ENCODE measurements at regions not wholly inside any gene's neighbourhood (a gene's known extent, or its start where the extent isn't known, plus 50 kb on each side); places are given as distances from the start of the nearest gene placed in this dataset.

- Histone ChIP-seq H3K4me3 (ENCODE audit: low read length) (no peak overlapping the region), H3K36me3 (ENCODE audit: control insufficient read depth, insufficient read depth, low read length) (no peaks in the 10 kb centered on the region; the same call in 1 of the 2 replicates), H3K27me3 (ENCODE audit: control insufficient read depth, insufficient read depth, low read length) (no peaks in the 10 kb centered on the region), H3K9me3 (ENCODE audit: control insufficient read depth, insufficient read depth, low read length) (no peaks in the 10 kb centered on the region), H3K4me1 (ENCODE audit: control insufficient read depth, insufficient read depth, low read length) (no peaks in the 10 kb centered on the region), H3K27ac (ENCODE audit: low read length) (no peak overlapping the region)
- DNase-seq (ENCODE audit: low read depth, low spot score), result no peak
Observed at GRCh38 chr6:93821953-93822352, 402.6 kb upstream of the EPHA7 start.

- Histone ChIP-seq H3K36me3 (ENCODE audit: control insufficient read depth, insufficient read depth, low read length) (no peaks in the 10 kb centered on the region; the same call in 1 of the 2 replicates), H3K9me3 (ENCODE audit: control insufficient read depth, insufficient read depth, low read length) (no peaks in the 10 kb centered on the region), H3K4me1 (ENCODE audit: control insufficient read depth, insufficient read depth, low read length) (no peaks in the 10 kb centered on the region), H3K4me3 (ENCODE audit: low read length) (no peak overlapping the region), H3K27ac (ENCODE audit: low read length) (no peak overlapping the region), H3K27me3 (ENCODE audit: control insufficient read depth, insufficient read depth, low read length) (no peaks in the 10 kb centered on the region)
- no peak for DNase-seq (ENCODE audit: low read depth, low spot score)
- WGBS (ENCODE audit: insufficient coverage, insufficient read length), result no CpG with 5 or more reads among the region's 1 CpG
Observed at GRCh38 chr6:93820465-93821082, 401.2 kb upstream of the EPHA7 start.

- H3K9me3 ChIP-seq (ENCODE audit: control insufficient read depth, insufficient read depth, low read length), result no peaks in the 10 kb centered on the region
- H3K4me3 ChIP-seq (ENCODE audit: low read length), result no peak overlapping the region
- H3K27me3 ChIP-seq (ENCODE audit: control insufficient read depth, insufficient read depth, low read length), result no peaks in the 10 kb centered on the region
- DNase-seq (ENCODE audit: low read depth, low spot score), result no peak
- H3K27ac ChIP-seq (ENCODE audit: low read length), result no peak overlapping the region
- no CpG with 5 or more reads among the region's 3 CpGs for WGBS (ENCODE audit: insufficient coverage, insufficient read length)
- no peaks in the 10 kb centered on the region for H3K4me1 ChIP-seq (ENCODE audit: control insufficient read depth, insufficient read depth, low read length)
- H3K36me3 ChIP-seq (ENCODE audit: control insufficient read depth, insufficient read depth, low read length), result no peaks in the 10 kb centered on the region; the same call in 1 of the 2 replicates
Observed at GRCh38 chr6:93819189-93819588, 399.8 kb upstream of the EPHA7 start.

- Histone ChIP-seq H3K36me3 (ENCODE audit: control insufficient read depth, insufficient read depth, low read length) (no peaks in the 10 kb centered on the region; the same call in 1 of the 2 replicates), H3K27ac (ENCODE audit: low read length) (no peak overlapping the region), H3K9me3 (ENCODE audit: control insufficient read depth, insufficient read depth, low read length) (no peaks in the 10 kb centered on the region), H3K4me3 (ENCODE audit: low read length) (no peak overlapping the region), H3K4me1 (ENCODE audit: control insufficient read depth, insufficient read depth, low read length) (no peaks in the 10 kb centered on the region), H3K27me3 (ENCODE audit: control insufficient read depth, insufficient read depth, low read length) (no peaks in the 10 kb centered on the region)
- no peak for DNase-seq (ENCODE audit: low read depth, low spot score)
Observed at GRCh38 chr6:93817937-93818336, 398.6 kb upstream of the EPHA7 start.

GRCh38 chr6:93806409-93807270 is 387.3 kb upstream of the EPHA7 start:
- no peak overlapping the region for H3K4me3 ChIP-seq (ENCODE audit: low read length)
- no CpG with 5 or more reads among the region's 4 CpGs for WGBS (ENCODE audit: insufficient coverage, insufficient read length)
- no peaks in the 10 kb centered on the region for H3K9me3 ChIP-seq (ENCODE audit: control insufficient read depth, insufficient read depth, low read length)
- DNase-seq (ENCODE audit: low read depth, low spot score), result no peak
- no peaks in the 10 kb centered on the region for H3K27me3 ChIP-seq (ENCODE audit: control insufficient read depth, insufficient read depth, low read length)
- no peak overlapping the region for H3K27ac ChIP-seq (ENCODE audit: low read length)
- no peaks in the 10 kb centered on the region for H3K36me3 ChIP-seq (ENCODE audit: control insufficient read depth, insufficient read depth, low read length)
- no peaks in the 10 kb centered on the region for H3K4me1 ChIP-seq (ENCODE audit: control insufficient read depth, insufficient read depth, low read length)

- DNase-seq (ENCODE audit: low read depth, low spot score), result no peak
- WGBS (ENCODE audit: insufficient coverage, insufficient read length), result no CpG with 5 or more reads among the region's 2 CpGs
- Histone ChIP-seq H3K27me3 (ENCODE audit: control insufficient read depth, insufficient read depth, low read length) (no peaks in the 10 kb centered on the region), H3K9me3 (ENCODE audit: control insufficient read depth, insufficient read depth, low read length) (no peaks in the 10 kb centered on the region), H3K36me3 (ENCODE audit: control insufficient read depth, insufficient read depth, low read length) (no peaks in the 10 kb centered on the region), H3K27ac (ENCODE audit: low read length) (no peak overlapping the region), H3K4me3 (ENCODE audit: low read length) (no peak overlapping the region), H3K4me1 (ENCODE audit: control insufficient read depth, insufficient read depth, low read length) (no peaks in the 10 kb centered on the region)
Observed at GRCh38 chr6:93801101-93801847, 381.9 kb upstream of the EPHA7 start.

GRCh38 chr6:93799226-93799625 is 379.9 kb upstream of the EPHA7 start:
- Histone ChIP-seq H3K4me1 (ENCODE audit: control insufficient read depth, insufficient read depth, low read length) (peaks cover 3% of the 10 kb centered on the region; the same call in 1 of the 2 replicates), H3K36me3 (ENCODE audit: control insufficient read depth, insufficient read depth, low read length) (no peaks in the 10 kb centered on the region), H3K9me3 (ENCODE audit: control insufficient read depth, insufficient read depth, low read length) (no peaks in the 10 kb centered on the region), H3K4me3 (ENCODE audit: low read length) (no peak overlapping the region), H3K27me3 (ENCODE audit: control insufficient read depth, insufficient read depth, low read length) (no peaks in the 10 kb centered on the region), H3K27ac (ENCODE audit: low read length) (no peak overlapping the region)
- 100% methylated on average over 1 of the region's 3 CpGs for WGBS (ENCODE audit: insufficient coverage, insufficient read length)
- no peak for DNase-seq (ENCODE audit: low read depth, low spot score)

GRCh38 chr6:93794166-93794565 is 374.8 kb upstream of the EPHA7 start:
- Histone ChIP-seq H3K27me3 (ENCODE audit: control insufficient read depth, insufficient read depth, low read length) (no peaks in the 10 kb centered on the region), H3K27ac (ENCODE audit: low read length) (no peak overlapping the region), H3K36me3 (ENCODE audit: control insufficient read depth, insufficient read depth, low read length) (no peaks in the 10 kb centered on the region), H3K4me3 (ENCODE audit: low read length) (no peak overlapping the region), H3K4me1 (ENCODE audit: control insufficient read depth, insufficient read depth, low read length) (peaks cover 3% of the 10 kb centered on the region; the same call in 1 of the 2 replicates), H3K9me3 (ENCODE audit: control insufficient read depth, insufficient read depth, low read length) (no peaks in the 10 kb centered on the region)
- DNase-seq (ENCODE audit: low read depth, low spot score), result no peak

- H3K9me3 ChIP-seq (ENCODE audit: control insufficient read depth, insufficient read depth, low read length), result no peaks in the 10 kb centered on the region
- H3K4me1 ChIP-seq (ENCODE audit: control insufficient read depth, insufficient read depth, low read length), result peaks cover 6% of the 10 kb centered on the region; the same call in 1 of the 2 replicates
- no peak overlapping the region for H3K27ac ChIP-seq (ENCODE audit: low read length)
- no peak overlapping the region for H3K4me3 ChIP-seq (ENCODE audit: low read length)
- WGBS (ENCODE audit: insufficient coverage, insufficient read length), result no CpG with 5 or more reads among the region's 4 CpGs
- no peaks in the 10 kb centered on the region for H3K36me3 ChIP-seq (ENCODE audit: control insufficient read depth, insufficient read depth, low read length)
- DNase-seq (ENCODE audit: low read depth, low spot score), result no peak
- H3K27me3 ChIP-seq (ENCODE audit: control insufficient read depth, insufficient read depth, low read length), result no peaks in the 10 kb centered on the region
Observed at GRCh38 chr6:93792746-93793145, 373.4 kb upstream of the EPHA7 start.

GRCh38 chr6:93790981-93791380 is 371.6 kb upstream of the EPHA7 start:
- no peak for DNase-seq (ENCODE audit: low read depth, low spot score)
- Histone ChIP-seq H3K4me1 (ENCODE audit: control insufficient read depth, insufficient read depth, low read length) (peaks cover 9% of the 10 kb centered on the region; the same call in 1 of the 2 replicates), H3K4me3 (ENCODE audit: low read length) (no peak overlapping the region), H3K27me3 (ENCODE audit: control insufficient read depth, insufficient read depth, low read length) (no peaks in the 10 kb centered on the region), H3K9me3 (ENCODE audit: control insufficient read depth, insufficient read depth, low read length) (no peaks in the 10 kb centered on the region), H3K27ac (ENCODE audit: low read length) (no peak overlapping the region), H3K36me3 (ENCODE audit: control insufficient read depth, insufficient read depth, low read length) (no peaks in the 10 kb centered on the region)
- WGBS (ENCODE audit: insufficient coverage, insufficient read length), result no CpG with 5 or more reads among the region's 1 CpG
